ENCODE measurements at regions not wholly inside any gene's neighbourhood (a gene's known extent, or its start where the extent isn't known, plus 50 kb on each side); places are given as distances from the start of the nearest gene placed in this dataset.

GRCh38 chr14:83958359-83958758 lies 1571.6 kb upstream of the FLRT2 start:
- TF ChIP-seq CTCF (conservative IDR thresholded peaks at IDR 0.05; ENCODE audit: low read depth in 2 of 2) = no peak
- TF ChIP-seq REST (IDR thresholded peaks at IDR 0.05; ENCODE audit: unreplicated experiment) = no peak
- TF ChIP-seq EZH2 (IDR thresholded peaks at IDR 0.05; ENCODE audit: low read depth, unreplicated experiment) = no peak
- TF ChIP-seq ZNF331 (CRISPR knock-in tag; IDR thresholded peaks at IDR 0.05; ENCODE audit: low read depth) = no peak
- TF ChIP-seq CREB1 (CRISPR knock-in tag; IDR thresholded peaks at IDR 0.05; ENCODE audit: low read depth) = no peak
- no peak for TF ChIP-seq EZH2phosphoT487 (IDR thresholded peaks at IDR 0.05; ENCODE audit: unreplicated experiment)
- TF ChIP-seq ETS1 (IDR thresholded peaks at IDR 0.05) = no peak
- TF ChIP-seq POLR2AphosphoS5 (IDR thresholded peaks at IDR 0.05; ENCODE audit: low read depth) = no peak
- no peak for TF ChIP-seq STAT1 (IDR thresholded peaks at IDR 0.05; ENCODE audit: unreplicated experiment)
- TF ChIP-seq ZNF462 (CRISPR knock-in tag; IDR thresholded peaks at IDR 0.05) = no peak
- TF ChIP-seq NANOG (IDR thresholded peaks at IDR 0.05; ENCODE audit: borderline replicate concordance) = no peak
- no peak for TF ChIP-seq JUNB (IDR thresholded peaks at IDR 0.05; ENCODE audit: unreplicated experiment)
- TF ChIP-seq ZNF114 (CRISPR knock-in tag; IDR thresholded peaks at IDR 0.05) = no peak

Data from GM23338 (cell line).